ENCODE measurements at regions not wholly inside any gene's neighbourhood (a gene's known extent, or its start where the extent isn't known, plus 50 kb on each side); places are given as distances from the start of the nearest gene placed in this dataset.

DNA sequence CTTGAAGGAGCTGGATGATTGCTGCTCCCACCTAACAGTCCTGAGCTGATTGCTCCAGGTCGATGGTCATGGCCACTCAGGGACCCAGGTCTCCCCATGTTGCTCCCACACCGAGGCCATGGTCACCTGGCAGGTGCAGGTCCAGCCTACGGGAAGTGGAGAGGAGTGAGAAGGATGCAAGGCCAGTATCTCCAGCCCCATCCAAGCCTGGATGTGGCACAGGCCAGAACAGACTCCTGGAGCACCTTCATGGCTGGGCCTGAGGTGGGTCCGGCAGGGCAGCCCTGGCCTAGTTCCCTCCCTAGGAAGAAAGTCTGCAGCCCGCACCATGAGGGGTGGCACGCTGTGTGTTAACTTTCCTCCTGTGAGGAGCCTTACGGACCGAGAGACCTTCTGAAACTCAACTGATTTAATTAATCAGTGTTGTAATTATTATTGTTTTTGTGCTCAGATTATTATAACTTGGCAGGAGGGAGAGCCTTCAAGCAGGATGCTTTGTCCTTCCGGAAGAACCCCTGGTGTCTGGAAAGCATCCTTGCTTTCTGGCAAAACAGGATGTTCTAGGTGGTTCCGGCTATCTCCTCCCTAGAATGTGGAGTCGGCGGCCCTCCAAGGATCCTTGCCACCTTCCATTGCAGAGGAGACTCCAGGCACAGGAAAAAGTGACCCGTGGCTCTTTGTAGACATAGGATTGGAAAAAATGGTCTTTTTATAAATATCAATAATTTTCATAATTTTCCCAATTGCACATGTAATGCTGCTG is 92.3 kb upstream of the ADRA2C start:
- Mint-ChIP-seq H3K27ac (no peak overlapping the region), H3K4me3 (no peak overlapping the region), H3K4me1 (ENCODE audit: low read depth in 2 of 2) (no peaks in the 10 kb centered on the region), H3K27me3 (peaks cover 34 to 83% of the 10 kb centered on the region in 2 donors), H3K9me3 (peaks cover 0 to 2% of the 10 kb centered on the region in 2 donors), H3K36me3 (ENCODE audit: insufficient read depth) (peaks cover 6% of the 10 kb centered on the region)
- ATAC-seq (replicated peaks) (no peak), DNase-seq (no peak)

DNA sequence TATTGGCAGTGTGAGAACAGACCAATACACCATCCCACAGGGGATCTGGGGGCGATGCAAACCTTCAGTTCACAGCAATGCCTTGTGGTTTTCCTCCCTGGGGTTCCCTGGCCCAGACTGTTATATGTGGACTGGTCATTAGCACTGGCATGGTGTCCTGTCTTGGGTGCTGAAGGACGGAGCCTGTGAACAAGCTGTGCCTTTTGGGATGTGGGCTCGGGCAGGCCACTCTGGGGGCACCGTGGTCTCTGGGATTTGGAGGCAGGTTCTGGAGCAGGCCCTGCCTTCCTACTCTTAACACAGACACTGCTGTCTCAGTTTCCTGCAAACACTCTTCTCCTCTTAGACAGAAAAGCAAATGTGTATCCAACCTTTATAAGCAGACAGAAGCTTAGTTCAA is 93.0 kb upstream of the ADRA2C start:
- no peak for ATAC-seq (replicated peaks)
- H3K27me3 Mint-ChIP-seq = peaks cover 40 to 82% of the 10 kb centered on the region in 2 donors
- no peaks in the 10 kb centered on the region for H3K4me1 Mint-ChIP-seq (ENCODE audit: low read depth in 2 of 2)
- no peak overlapping the region for H3K27ac Mint-ChIP-seq
- H3K9me3 Mint-ChIP-seq = peaks cover 0 to 2% of the 10 kb centered on the region in 2 donors
- DNase-seq = no peak
- peaks cover 6% of the 10 kb centered on the region for H3K36me3 Mint-ChIP-seq (ENCODE audit: insufficient read depth)
- H3K4me3 Mint-ChIP-seq = no peak overlapping the region

DNA sequence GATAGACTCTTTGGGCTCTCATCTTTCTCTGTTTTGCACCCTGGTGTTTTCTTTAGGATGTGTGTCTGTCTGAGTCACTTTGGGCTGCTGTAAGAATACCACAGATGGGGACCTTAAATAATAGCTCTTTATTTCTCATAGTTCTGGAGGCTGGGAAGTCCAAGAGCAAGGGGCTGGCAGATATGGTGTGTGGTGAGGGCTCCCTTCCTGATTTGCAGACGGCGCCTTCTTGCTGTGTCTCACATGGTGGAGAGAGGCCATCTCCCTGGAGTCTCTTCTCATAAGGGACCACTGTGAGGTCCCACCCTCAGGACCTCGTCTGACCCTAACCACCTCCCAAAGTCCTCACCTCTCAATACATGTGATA is 93.7 kb upstream of the ADRA2C start:
- H3K27me3 Mint-ChIP-seq = peaks cover 46 to 75% of the 10 kb centered on the region in 2 donors
- DNase-seq (no peak), ATAC-seq (replicated peaks) (no peak)
- peaks cover 0 to 2% of the 10 kb centered on the region in 2 donors for H3K9me3 Mint-ChIP-seq
- no peaks in the 10 kb centered on the region for H3K4me1 Mint-ChIP-seq (ENCODE audit: low read depth in 2 of 2)
- no peak overlapping the region for H3K4me3 Mint-ChIP-seq
- no peak overlapping the region for H3K27ac Mint-ChIP-seq
- peaks cover 6% of the 10 kb centered on the region for H3K36me3 Mint-ChIP-seq (ENCODE audit: insufficient read depth)

GRCh38 chr4:3671571-3672464 is 94.4 kb upstream of the ADRA2C start:
- DNase-seq = no peak
- Mint-ChIP-seq H3K9me3 (peaks cover 0 to 2% of the 10 kb centered on the region in 2 donors), H3K4me1 (ENCODE audit: low read depth in 2 of 2) (no peaks in the 10 kb centered on the region), H3K27ac (no peak overlapping the region), H3K36me3 (ENCODE audit: insufficient read depth) (peaks cover 6% of the 10 kb centered on the region), H3K27me3 (peaks cover 50 to 69% of the 10 kb centered on the region in 2 donors), H3K4me3 (no peak overlapping the region)
- ATAC-seq (replicated peaks) = no peak

DNA sequence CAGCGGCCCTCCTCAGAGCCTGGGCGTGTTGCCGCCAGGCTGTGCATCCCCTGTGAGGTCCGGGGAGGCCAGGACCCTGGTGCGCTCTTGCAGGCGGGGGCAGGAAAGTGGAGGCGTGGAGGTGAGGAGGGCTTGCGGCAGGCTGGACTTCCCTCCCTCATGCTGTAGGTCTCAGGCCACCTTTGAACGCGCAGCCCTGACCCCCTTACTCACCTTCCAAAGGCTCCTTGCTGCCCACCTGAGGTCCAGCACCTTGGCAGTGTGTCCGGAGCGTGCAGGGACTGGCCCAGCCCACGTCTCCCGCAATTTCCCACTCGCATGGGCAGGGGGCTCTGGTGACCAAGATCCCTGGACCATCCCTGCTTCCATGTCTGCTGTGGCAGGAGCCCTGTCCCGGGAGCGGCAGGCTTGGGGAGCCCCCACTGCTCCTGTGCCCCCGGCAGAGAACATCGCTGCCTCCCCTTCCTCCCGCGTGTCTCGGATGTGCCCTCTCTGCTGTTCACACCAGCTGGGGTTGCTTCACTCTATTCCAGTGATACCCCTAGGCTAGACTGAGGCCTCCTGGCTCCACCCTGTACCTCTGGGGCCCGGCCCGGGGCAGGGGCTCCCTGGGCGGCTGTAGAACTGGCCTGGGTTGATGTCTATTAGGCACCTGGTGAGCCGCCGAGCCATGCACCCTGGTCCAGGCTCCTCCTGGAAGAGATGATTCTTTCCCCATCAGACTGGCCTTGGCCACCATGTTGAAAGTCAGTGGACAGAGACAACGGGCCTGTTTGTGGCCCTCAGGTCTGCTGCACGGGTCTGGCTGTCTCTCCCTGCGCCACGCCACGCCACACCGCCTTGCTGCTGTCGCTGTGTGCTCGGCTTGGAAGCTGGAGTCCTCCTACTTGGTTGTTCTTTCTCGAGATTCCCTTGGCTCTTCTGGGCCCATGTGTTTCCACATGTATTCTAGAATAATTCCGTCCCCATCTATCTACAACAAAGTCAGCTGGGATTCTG is 95.4 kb upstream of the ADRA2C start:
- H3K4me1 Mint-ChIP-seq (ENCODE audit: low read depth in 2 of 2) = no peaks in the 10 kb centered on the region
- peaks cover 0 to 2% of the 10 kb centered on the region in 2 donors for H3K9me3 Mint-ChIP-seq
- peaks cover 53 to 63% of the 10 kb centered on the region in 2 donors for H3K27me3 Mint-ChIP-seq
- H3K4me3 Mint-ChIP-seq = no peak overlapping the region
- H3K27ac Mint-ChIP-seq = no peak overlapping the region
- no peak for ATAC-seq (replicated peaks)
- DNase-seq = no peak
- H3K36me3 Mint-ChIP-seq (ENCODE audit: insufficient read depth) = peaks cover 6% of the 10 kb centered on the region

- Mint-ChIP-seq H3K4me1 (ENCODE audit: low read depth in 2 of 2) (no peaks in the 10 kb centered on the region), H3K36me3 (ENCODE audit: insufficient read depth) (peaks cover 6% of the 10 kb centered on the region), H3K27ac (no peak overlapping the region), H3K4me3 (no peak overlapping the region), H3K27me3 (peaks cover 51 to 63% of the 10 kb centered on the region in 2 donors), H3K9me3 (peaks cover 0 to 2% of the 10 kb centered on the region in 2 donors)
- ATAC-seq (replicated peaks) (no peak), DNase-seq (no peak)
Observed at GRCh38 chr4:3669553-3669949, 96.6 kb upstream of the ADRA2C start.

GRCh38 chr4:3668825-3669552 is 97.2 kb upstream of the ADRA2C start:
- Mint-ChIP-seq H3K9me3 (peaks cover 0 to 2% of the 10 kb centered on the region in 2 donors), H3K4me1 (ENCODE audit: low read depth in 2 of 2) (no peaks in the 10 kb centered on the region), H3K36me3 (ENCODE audit: insufficient read depth) (peaks cover 6% of the 10 kb centered on the region), H3K4me3 (no peak overlapping the region), H3K27me3 (peaks cover 51 to 57% of the 10 kb centered on the region in 2 donors), H3K27ac (no peak overlapping the region)
- ATAC-seq (replicated peaks) (no peak), DNase-seq (no peak)

GRCh38 chr4:3667258-3667657 is 98.9 kb upstream of the ADRA2C start:
- ATAC-seq (replicated peaks) (no peak), DNase-seq (no peak)
- peaks cover 43% of the 10 kb centered on the region in 2 donors for H3K27me3 Mint-ChIP-seq

GRCh38 chr4:3666263-3666662 is 99.9 kb upstream of the ADRA2C start:
- Mint-ChIP-seq H3K4me1 (ENCODE audit: low read depth in 2 of 2) (no peaks in the 10 kb centered on the region), H3K36me3 (ENCODE audit: insufficient read depth) (no peaks in the 10 kb centered on the region), H3K27ac (no peak overlapping the region), H3K4me3 (no peak overlapping the region), H3K27me3 (peaks cover 33 to 35% of the 10 kb centered on the region in 2 donors), H3K9me3 (no peaks in the 10 kb centered on the region)
- DNase-seq (no peak), ATAC-seq (replicated peaks) (no peak)

More at GRCh38 chr4:3667258-3667657, 98.9 kb upstream of the ADRA2C start:
- H3K27ac Mint-ChIP-seq = no peak overlapping the region
- H3K4me3 Mint-ChIP-seq = no peak overlapping the region
- H3K4me1 Mint-ChIP-seq (ENCODE audit: low read depth in 2 of 2) = no peaks in the 10 kb centered on the region
- H3K9me3 Mint-ChIP-seq = peaks cover 0 to under 1% of the 10 kb centered on the region in 2 donors
- peaks cover 5% of the 10 kb centered on the region for H3K36me3 Mint-ChIP-seq (ENCODE audit: insufficient read depth)

- no peak for ATAC-seq (replicated peaks)
- Mint-ChIP-seq H3K27ac (peak overlapping the region in 1 of 2 donors; percentile 20), H3K4me3 (no peak overlapping the region), H3K36me3 (ENCODE audit: insufficient read depth) (no peaks in the 10 kb centered on the region), H3K4me1 (ENCODE audit: low read depth in 2 of 2) (no peaks in the 10 kb centered on the region), H3K9me3 (no peaks in the 10 kb centered on the region), H3K27me3 (peaks cover 33 to 35% of the 10 kb centered on the region in 2 donors)
- DNase-seq = no peak
Observed at GRCh38 chr4:3665360-3665891, 100.8 kb upstream of the ADRA2C start.

GRCh38 chr4:3663791-3664190 is 102.4 kb upstream of the ADRA2C start:
- no peak overlapping the region for H3K4me3 Mint-ChIP-seq
- no peaks in the 10 kb centered on the region for H3K9me3 Mint-ChIP-seq
- H3K27ac Mint-ChIP-seq = no peak overlapping the region
- peaks cover 41% of the 10 kb centered on the region in 2 donors for H3K27me3 Mint-ChIP-seq
- H3K4me1 Mint-ChIP-seq (ENCODE audit: low read depth in 2 of 2) = no peaks in the 10 kb centered on the region
- no peaks in the 10 kb centered on the region for H3K36me3 Mint-ChIP-seq (ENCODE audit: insufficient read depth)
- DNase-seq = no peak
- ATAC-seq (replicated peaks) = no peak

- Mint-ChIP-seq H3K27ac (no peak overlapping the region), H3K36me3 (ENCODE audit: insufficient read depth) (no peaks in the 10 kb centered on the region), H3K4me3 (no peak overlapping the region), H3K4me1 (ENCODE audit: low read depth in 2 of 2) (no peaks in the 10 kb centered on the region), H3K27me3 (peaks cover 38 to 54% of the 10 kb centered on the region in 2 donors), H3K9me3 (no peaks in the 10 kb centered on the region)
- no peak for ATAC-seq (replicated peaks)
- no peak for DNase-seq
Observed at GRCh38 chr4:3662516-3662915, 103.7 kb upstream of the ADRA2C start.
